ENCODE measurements at regions not wholly inside any gene's neighbourhood (a gene's known extent, or its start where the extent isn't known, plus 50 kb on each side); places are given as distances from the start of the nearest gene placed in this dataset.

DNA sequence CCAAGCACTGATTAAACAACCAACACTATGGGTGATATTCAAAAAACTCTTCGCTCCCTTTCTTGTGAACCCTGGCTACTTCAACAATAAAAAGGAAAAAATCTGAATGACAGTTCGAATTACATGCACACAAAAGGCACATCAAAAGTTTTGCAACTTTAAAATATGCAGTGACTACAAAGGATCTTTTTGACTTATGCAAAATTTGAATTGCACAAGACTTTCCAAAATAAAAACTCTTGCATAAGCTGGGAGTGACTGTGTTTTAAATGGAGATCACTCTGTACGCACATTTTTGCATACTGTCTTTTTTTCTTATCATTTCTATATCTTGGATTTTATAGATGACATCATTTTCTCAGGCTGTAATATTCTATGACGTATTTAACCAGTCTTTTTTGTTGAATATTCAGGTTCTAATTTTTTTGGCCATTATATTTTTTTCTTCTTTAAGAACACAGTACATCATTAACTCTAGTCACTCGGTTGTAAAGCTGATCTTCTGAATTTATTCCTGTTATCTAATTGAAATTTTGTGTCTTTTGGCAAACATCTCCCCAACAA lies 667.6 kb upstream of the TBX3 start:
- no peaks in the 10 kb centered on the region for H3K27me3 ChIP-seq (ENCODE audit: control insufficient read depth, insufficient read depth, low read length)
- H3K27ac ChIP-seq (ENCODE audit: insufficient read depth, low read length) = no peak overlapping the region
- H3K9ac ChIP-seq (ENCODE audit: insufficient read depth, low read length) = no peak overlapping the region
- DNase-seq (ENCODE audit: low read depth in 2 of 2) = peak; percentile 9 to 82
- H3K9me3 ChIP-seq (ENCODE audit: control insufficient read depth, insufficient read depth, low read depth, low read length) = no peaks in the 10 kb centered on the region
- no peak overlapping the region for H3K4me2 ChIP-seq (ENCODE audit: extremely low read depth, insufficient read depth, low read length)
- no peaks in the 10 kb centered on the region for H4K20me1 ChIP-seq (ENCODE audit: control insufficient read depth, extremely low read depth, insufficient read depth, low read length)
- no peaks in the 10 kb centered on the region for H3K36me3 ChIP-seq (ENCODE audit: control insufficient read depth, insufficient read depth, low read length)
- no peak overlapping the region for H2AFZ ChIP-seq (ENCODE audit: low read length)
- peaks cover 9% of the 10 kb centered on the region for H3K4me1 ChIP-seq (ENCODE audit: control insufficient read depth, extremely low read depth, insufficient read depth, low read length)
- H3K79me2 ChIP-seq (ENCODE audit: control insufficient read depth, insufficient read depth, low read length) = no peaks in the 10 kb centered on the region
- TF ChIP-seq CTCF (conservative IDR thresholded peaks at IDR 0.05 in 1 of 2, IDR thresholded peaks at IDR 0.05 in 1 of 2; ENCODE audit: low read depth in 1 of 2, low read length in 2 of 2) (no peak), EZH2 (IDR thresholded peaks at IDR 0.05; ENCODE audit: low read length, missing control alignments) (no peak)
- H3K4me3 ChIP-seq (replicated peaks in 1 of 4; ENCODE audit: control extremely low read depth in 1 of 4, insufficient read depth in 1 of 4, low read depth in 3 of 4, low read length in 4 of 4) = no peak overlapping the region

DNA sequence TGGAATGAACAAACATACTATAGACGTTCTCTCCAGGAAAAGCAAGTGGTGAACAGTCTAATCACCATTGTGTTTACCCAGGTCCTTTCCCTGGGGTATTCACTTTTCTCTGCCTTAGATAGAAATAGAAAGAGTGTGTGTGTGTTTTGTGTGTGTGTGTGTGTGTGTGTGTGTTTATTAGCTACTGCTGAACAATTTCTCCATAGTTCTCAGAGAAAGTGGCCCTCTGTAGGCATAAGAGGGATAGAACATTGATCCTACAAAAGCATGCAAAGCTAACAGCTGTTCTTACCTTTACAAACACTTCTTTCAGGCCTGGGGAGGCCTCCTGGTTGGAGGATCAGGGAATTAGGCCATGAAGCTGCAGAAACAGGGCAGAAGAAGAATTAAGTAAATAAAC lies 665.7 kb upstream of the TBX3 start:
- Histone ChIP-seq H3K27me3 (ENCODE audit: control insufficient read depth, insufficient read depth, low read length) (no peaks in the 10 kb centered on the region), H3K9me3 (ENCODE audit: control insufficient read depth, insufficient read depth, low read depth, low read length) (no peaks in the 10 kb centered on the region), H3K4me2 (ENCODE audit: extremely low read depth, insufficient read depth, low read length) (no peak overlapping the region), H3K9ac (ENCODE audit: insufficient read depth, low read length) (no peak overlapping the region), H3K79me2 (ENCODE audit: control insufficient read depth, insufficient read depth, low read length) (no peaks in the 10 kb centered on the region), H4K20me1 (ENCODE audit: control insufficient read depth, extremely low read depth, insufficient read depth, low read length) (no peaks in the 10 kb centered on the region), H3K4me1 (ENCODE audit: control insufficient read depth, extremely low read depth, insufficient read depth, low read length) (peaks cover 6% of the 10 kb centered on the region), H3K36me3 (ENCODE audit: control insufficient read depth, insufficient read depth, low read length) (no peaks in the 10 kb centered on the region), H3K27ac (ENCODE audit: insufficient read depth, low read length) (no peak overlapping the region), H2AFZ (ENCODE audit: low read length) (no peak overlapping the region), H3K4me3 (replicated peaks in 1 of 4; ENCODE audit: control extremely low read depth in 1 of 4, insufficient read depth in 1 of 4, low read depth in 3 of 4, low read length in 4 of 4) (no peak overlapping the region)
- TF ChIP-seq EZH2 (IDR thresholded peaks at IDR 0.05; ENCODE audit: low read length, missing control alignments) (no peak), CTCF (conservative IDR thresholded peaks at IDR 0.05 in 1 of 2, IDR thresholded peaks at IDR 0.05 in 1 of 2; ENCODE audit: low read depth in 1 of 2, low read length in 2 of 2) (no peak)
- DNase-seq (ENCODE audit: low read depth in 2 of 2) = peak in 1 of 2 donors; percentile 25

- Histone ChIP-seq H3K4me1 (ENCODE audit: control insufficient read depth, extremely low read depth, insufficient read depth, low read length) (peaks cover 2% of the 10 kb centered on the region), H3K4me2 (ENCODE audit: extremely low read depth, insufficient read depth, low read length) (no peak overlapping the region), H3K9me3 (ENCODE audit: control insufficient read depth, insufficient read depth, low read depth, low read length) (no peaks in the 10 kb centered on the region), H2AFZ (ENCODE audit: low read length) (no peak overlapping the region), H3K27me3 (ENCODE audit: control insufficient read depth, insufficient read depth, low read length) (no peaks in the 10 kb centered on the region), H3K4me3 (replicated peaks in 1 of 4; ENCODE audit: control extremely low read depth in 1 of 4, insufficient read depth in 1 of 4, low read depth in 3 of 4, low read length in 4 of 4) (no peak overlapping the region), H3K27ac (ENCODE audit: insufficient read depth, low read length) (no peak overlapping the region), H3K79me2 (ENCODE audit: control insufficient read depth, insufficient read depth, low read length) (no peaks in the 10 kb centered on the region), H3K36me3 (ENCODE audit: control insufficient read depth, insufficient read depth, low read length) (no peaks in the 10 kb centered on the region), H3K9ac (ENCODE audit: insufficient read depth, low read length) (no peak overlapping the region), H4K20me1 (ENCODE audit: control insufficient read depth, extremely low read depth, insufficient read depth, low read length) (no peaks in the 10 kb centered on the region)
- no peak for DNase-seq (ENCODE audit: low read depth in 2 of 2)
- no peak for TF ChIP-seq EZH2 (IDR thresholded peaks at IDR 0.05; ENCODE audit: low read length, missing control alignments)
- no peak for TF ChIP-seq CTCF (conservative IDR thresholded peaks at IDR 0.05 in 1 of 2, IDR thresholded peaks at IDR 0.05 in 1 of 2; ENCODE audit: low read depth in 1 of 2, low read length in 2 of 2)
Measured at GRCh38 chr12:115348301-115348700, 664.3 kb upstream of the TBX3 start.

Measured in fibroblast of lung (primary cell).